Trophoblast cell (in vitro differentiated cells and primary cell): ENCODE measurements at regions not wholly inside any gene's neighbourhood (a gene's known extent, or its start where the extent isn't known, plus 50 kb on each side); places are given as distances from the start of the nearest gene placed in this dataset.

Experiments
- DNase-seq, 2 donors: peaks; one replicate each; pipeline ENCODE4 v3.0.0-alpha.2; 2016
- H2AFZ ChIP-seq: 2 replicates; pipeline ENCODE4 v1.6.1; 2013; ENCODE audit warnings: low read length, moderate library complexity, mild to moderate bottlenecking; ENCODE audit not compliant: insufficient read depth, poor library complexity
- H2AK5ac ChIP-seq: 2 replicates; pipeline ENCODE4 v1.6.1; 2013; ENCODE audit warnings: mild to moderate bottlenecking, low read length
- H2BK120ac ChIP-seq: 2 replicates; pipeline ENCODE4 v1.6.1; 2013; ENCODE audit warnings: low read length, mild to moderate bottlenecking, moderate library complexity; ENCODE audit not compliant: insufficient read depth, poor library complexity
- H2BK12ac ChIP-seq: 2 replicates; pipeline ENCODE4 v1.6.1; 2013; ENCODE audit warnings: mild to moderate bottlenecking, low read length, moderate library complexity
- H2BK5ac ChIP-seq: 2 replicates; pipeline ENCODE4 v1.6.1; 2013; ENCODE audit warnings: low read length, low read depth, moderate library complexity, mild to moderate bottlenecking; ENCODE audit not compliant: poor library complexity
- H3K14ac ChIP-seq: 2 replicates; pipeline ENCODE4 v1.6.1; 2013; ENCODE audit warnings: mild to moderate bottlenecking, low read length
- H3K18ac ChIP-seq: 2 replicates; pipeline ENCODE4 v1.6.1; 2013; ENCODE audit warnings: mild to moderate bottlenecking, low read length
- H3K23ac ChIP-seq: 2 replicates; pipeline ENCODE4 v1.6.1; 2013; ENCODE audit warnings: low read length
- H3K27ac ChIP-seq: 2 replicates; pipeline ENCODE4 v1.5.1; 2013; ENCODE audit warnings: low read depth, mild to moderate bottlenecking, inconsistent platforms, low read length, moderate library complexity
- H3K27me3 ChIP-seq: 2 replicates; pipeline ENCODE4 v1.6.1; 2013; ENCODE audit warnings: inconsistent platforms, mild to moderate bottlenecking, low read length, moderate library complexity; ENCODE audit not compliant: insufficient read depth
- H3K36me3 ChIP-seq, 2 experiments: 1 replicate in 1 of 2; 2 replicates in 1 of 2; pipeline ENCODE4 v1.6.1; 2013; ENCODE audit warnings: low read length in 2 of 2, mild to moderate bottlenecking in 2 of 2, moderate library complexity in 1 of 2; ENCODE audit not compliant: insufficient read depth in 2 of 2, control insufficient read depth in 1 of 2
- H3K4ac ChIP-seq: 2 replicates; pipeline ENCODE4 v1.6.1; 2013; ENCODE audit warnings: low read depth, mild to moderate bottlenecking, low read length, moderate library complexity
- H3K4me1 ChIP-seq, 2 experiments: 1 replicate in 1 of 2; 2 replicates in 1 of 2; pipeline ENCODE4 v1.6.1; 2013; ENCODE audit warnings: low read length in 2 of 2, mild to moderate bottlenecking in 2 of 2, moderate library complexity in 1 of 2; ENCODE audit not compliant: insufficient read depth in 2 of 2, control insufficient read depth in 1 of 2
- H3K4me2 ChIP-seq: 2 replicates; pipeline ENCODE4 v1.6.1; 2013; ENCODE audit warnings: inconsistent platforms, mild to moderate bottlenecking, low read length, moderate library complexity
- H3K4me3 ChIP-seq: 2 replicates; pipeline ENCODE4 v1.5.1; 2013; ENCODE audit warnings: mild to moderate bottlenecking, low read depth, low read length, inconsistent platforms
- H3K79me1 ChIP-seq: one replicate; pipeline ENCODE4 v1.6.1; 2013; ENCODE audit warnings: low read length
- H3K79me2 ChIP-seq: 2 replicates; pipeline ENCODE4 v1.6.1; 2013; ENCODE audit warnings: low read length, mild to moderate bottlenecking; ENCODE audit not compliant: control insufficient read depth, insufficient read depth, poor library complexity
- H3K9ac ChIP-seq: 2 replicates; pipeline ENCODE4 v1.6.1; 2013; ENCODE audit warnings: mild to moderate bottlenecking, low read length
- H3K9me3 ChIP-seq: 2 replicates; pipeline ENCODE4 v1.6.1; 2013; ENCODE audit warnings: low read depth, mild to moderate bottlenecking, control low read depth, inconsistent platforms, low read length; ENCODE audit not compliant: insufficient read depth
- H4K12ac ChIP-seq: 2 replicates; pipeline ENCODE4 v1.6.1; 2013; ENCODE audit warnings: low read depth, mild to moderate bottlenecking, low read length, moderate library complexity
- H4K8ac ChIP-seq: 2 replicates; pipeline ENCODE4 v1.6.1; 2013; ENCODE audit warnings: low read depth, mild to moderate bottlenecking, low read length, moderate library complexity
- H4K91ac ChIP-seq: one replicate; pipeline ENCODE4 v1.6.1; 2013; ENCODE audit warnings: low read depth, mild to moderate bottlenecking, low read length, moderate library complexity
- WGBS: extraction: QIAGEN DNeasy Blood & Tissue Kit; methylation state at CpG from one replicate; pipeline ENCODE4 v1.1.7; 2013; ENCODE audit warnings: missing lambda C conversion rate; ENCODE audit not compliant: insufficient read length, insufficient coverage; ENCODE audit errors: extremely low coverage; 5-methylcytosine and 5-hydroxymethylcytosine counted together

- no peak overlapping the region for H3K4me3 ChIP-seq
- H3K9me3 ChIP-seq: no peaks in the 10 kb centered on the region
- no peak overlapping the region for H2BK5ac ChIP-seq
- no peak overlapping the region for H2BK120ac ChIP-seq
- H3K18ac ChIP-seq: no peak overlapping the region
- no peak overlapping the region for H3K4ac ChIP-seq
- no peak overlapping the region for H3K27ac ChIP-seq
- no peaks in the 10 kb centered on the region for H3K79me2 ChIP-seq
- no CpG with 5 or more reads among the region's 2 CpGs for WGBS
- no peak overlapping the region for H4K8ac ChIP-seq
- DNase-seq: peak in 1 of 2 donors; percentile 8
- H3K4me1 ChIP-seq: no peaks in the 10 kb centered on the region
- no peak overlapping the region for H3K9ac ChIP-seq
- H2AK5ac ChIP-seq: no peak overlapping the region
- H2BK12ac ChIP-seq: no peak overlapping the region
- no peaks in the 10 kb centered on the region for H3K36me3 ChIP-seq
- H3K23ac ChIP-seq: no peak overlapping the region
- no peak overlapping the region for H3K14ac ChIP-seq
- no peak overlapping the region for H2AFZ ChIP-seq
- H4K12ac ChIP-seq: no peak overlapping the region
- no peaks in the 10 kb centered on the region for H3K79me1 ChIP-seq
- H4K91ac ChIP-seq: no peak overlapping the region
- H3K4me2 ChIP-seq: no peak overlapping the region
- no peaks in the 10 kb centered on the region for H3K27me3 ChIP-seq
Observed at GRCh38 chr7:17183630-17184328, 114.7 kb upstream of the AHR start.

GRCh38 chr7:17184805-17185689, 113.4 kb upstream of the AHR start:
- Histone ChIP-seq H3K27ac (no peak overlapping the region), H2BK12ac (no peak overlapping the region), H2AK5ac (no peak overlapping the region), H4K8ac (no peak overlapping the region), H3K36me3 (no peaks in the 10 kb centered on the region), H3K4me2 (no peak overlapping the region), H3K14ac (no peak overlapping the region), H3K9ac (no peak overlapping the region), H2BK5ac (no peak overlapping the region), H4K91ac (no peak overlapping the region), H3K79me2 (no peaks in the 10 kb centered on the region), H3K18ac (no peak overlapping the region), H3K79me1 (no peaks in the 10 kb centered on the region), H2BK120ac (no peak overlapping the region), H3K4ac (no peak overlapping the region), H2AFZ (no peak overlapping the region), H4K12ac (no peak overlapping the region), H3K4me3 (no peak overlapping the region), H3K23ac (no peak overlapping the region), H3K4me1 (no peaks in the 10 kb centered on the region), H3K27me3 (no peaks in the 10 kb centered on the region), H3K9me3 (no peaks in the 10 kb centered on the region)
- DNase-seq: no peak
- WGBS: no CpG with 5 or more reads among the region's 4 CpGs

DNA sequence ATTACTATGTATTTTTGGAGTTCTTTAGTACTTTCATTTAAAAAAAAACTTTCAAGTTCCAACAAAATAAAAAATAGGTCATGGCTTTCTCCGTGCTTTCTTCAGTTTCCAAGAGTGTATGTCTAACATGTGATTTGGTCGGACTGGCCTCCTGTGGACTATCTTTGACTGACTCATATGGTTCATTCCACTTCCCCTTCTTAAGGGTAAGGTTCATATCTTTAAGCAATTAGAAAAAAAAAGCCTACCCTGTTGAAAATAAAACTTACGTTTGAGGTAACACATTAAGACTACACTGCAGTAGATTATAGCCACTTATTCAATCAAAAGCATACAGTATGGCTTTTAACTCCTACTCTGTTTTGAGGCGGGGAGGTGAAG, 112.8 kb upstream of the AHR start:
- H3K9ac ChIP-seq: no peak overlapping the region
- no peak overlapping the region for H3K18ac ChIP-seq
- no peak overlapping the region for H4K8ac ChIP-seq
- no peak overlapping the region for H2AK5ac ChIP-seq
- H3K9me3 ChIP-seq: no peaks in the 10 kb centered on the region
- H3K4me2 ChIP-seq: no peak overlapping the region
- no CpG with 5 or more reads among the region's 4 CpGs for WGBS
- H4K91ac ChIP-seq: no peak overlapping the region
- no peak overlapping the region for H2AFZ ChIP-seq
- no peak overlapping the region for H2BK5ac ChIP-seq
- no peak overlapping the region for H3K4me3 ChIP-seq
- H4K12ac ChIP-seq: no peak overlapping the region
- H3K27me3 ChIP-seq: no peaks in the 10 kb centered on the region
- H3K14ac ChIP-seq: no peak overlapping the region
- no peaks in the 10 kb centered on the region for H3K36me3 ChIP-seq
- peak in 1 of 2 donors; percentile 19 for DNase-seq
- no peak overlapping the region for H3K23ac ChIP-seq
- H3K79me1 ChIP-seq: no peaks in the 10 kb centered on the region
- no peak overlapping the region for H2BK12ac ChIP-seq
- H3K4ac ChIP-seq: no peak overlapping the region
- H2BK120ac ChIP-seq: no peak overlapping the region
- H3K4me1 ChIP-seq: no peaks in the 10 kb centered on the region
- no peaks in the 10 kb centered on the region for H3K79me2 ChIP-seq
- no peak overlapping the region for H3K27ac ChIP-seq

DNA sequence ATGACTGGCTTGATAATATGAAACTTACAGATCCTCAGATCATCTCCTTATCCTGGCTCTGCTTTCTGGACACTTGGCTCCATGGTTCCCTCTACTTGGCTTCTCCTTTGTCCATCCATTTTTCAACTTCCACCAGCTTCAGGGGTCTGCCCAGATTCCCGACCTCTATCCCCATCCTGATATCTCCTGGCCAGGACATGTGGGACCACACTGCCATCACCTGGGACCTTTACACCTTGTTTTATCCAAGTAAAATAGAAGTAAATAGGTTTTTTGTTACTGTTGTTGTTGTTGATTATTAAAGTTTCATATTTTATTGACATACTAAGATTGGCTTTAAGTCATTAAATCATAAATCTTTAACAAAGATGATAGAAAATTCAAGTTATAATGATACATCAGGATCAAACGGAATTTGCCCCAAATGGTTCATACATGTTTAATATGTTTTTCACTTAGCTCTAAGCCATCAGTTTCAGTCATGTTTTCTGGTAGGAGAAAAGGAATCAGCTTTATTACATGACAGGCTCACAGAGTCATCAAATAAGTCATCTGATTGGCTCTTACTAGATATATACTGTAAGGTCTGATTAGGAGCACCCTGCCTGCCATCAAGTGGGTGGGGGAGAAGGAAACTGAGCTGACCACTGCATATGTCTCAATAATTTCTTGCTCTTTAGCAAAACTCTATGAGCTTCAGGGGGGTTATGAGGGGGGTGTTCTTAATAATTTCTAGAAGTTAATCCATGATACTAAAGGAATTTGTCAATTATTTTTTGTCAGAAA, 111.5 kb upstream of the AHR start:
- DNase-seq: no peak
- Histone ChIP-seq H2BK120ac (no peak overlapping the region), H3K4me1 (no peaks in the 10 kb centered on the region), H3K79me1 (no peaks in the 10 kb centered on the region), H3K9me3 (no peaks in the 10 kb centered on the region), H3K4ac (no peak overlapping the region), H3K23ac (no peak overlapping the region), H3K4me2 (no peak overlapping the region), H3K14ac (no peak overlapping the region), H3K4me3 (no peak overlapping the region), H3K27ac (no peak overlapping the region), H2AFZ (no peak overlapping the region), H3K18ac (no peak overlapping the region), H4K91ac (no peak overlapping the region), H3K79me2 (no peaks in the 10 kb centered on the region), H3K27me3 (no peaks in the 10 kb centered on the region), H4K8ac (no peak overlapping the region), H4K12ac (no peak overlapping the region), H3K9ac (no peak overlapping the region), H2BK12ac (no peak overlapping the region), H3K36me3 (no peaks in the 10 kb centered on the region), H2BK5ac (no peak overlapping the region), H2AK5ac (no peak overlapping the region)
- no CpG with 5 or more reads among the region's 2 CpGs for WGBS
